SJSA1 (cell line): ENCODE measurements at regions not wholly inside any gene's neighbourhood (a gene's known extent, or its start where the extent isn't known, plus 50 kb on each side); places are given as distances from the start of the nearest gene placed in this dataset.

ENCODE experiments used
- DNase-seq, 2 experiments: peaks; one replicate each; pipeline ENCODE4 v3.0.0-alpha.2; 2015 to 2020; ENCODE audit warnings: low spot score in 2 of 2, low read depth in 1 of 2
- H3K27ac ChIP-seq: fragments of 250-450 bp; sonication (Bioruptor Pico); 2 replicates; pipeline ENCODE4 v1.5.1; 2020; ENCODE audit warnings: mild to moderate bottlenecking, moderate library complexity
- H3K27me3 ChIP-seq: fragments of 250-450 bp; sonication (Bioruptor Pico); replicated peaks from 2 replicates; pipeline ENCODE4 v1.5.1; 2020; ENCODE audit warnings: mild to moderate bottlenecking, moderate library complexity
- H3K36me3 ChIP-seq: fragments of 250-450 bp; sonication (Bioruptor Pico); 2 replicates; pipeline ENCODE4 v1.5.1; 2020; ENCODE audit warnings: mild to moderate bottlenecking
- H3K4me1 ChIP-seq: fragments of 250-450 bp; sonication (Bioruptor Pico); replicated peaks from 2 replicates; pipeline ENCODE4 v1.6.1; 2021; ENCODE audit warnings: mild to moderate bottlenecking
- H3K4me3 ChIP-seq: fragments of 250-450 bp; sonication (Bioruptor Pico); 2 replicates; pipeline ENCODE4 v1.5.1; 2020; ENCODE audit warnings: mild to moderate bottlenecking
- H3K9me3 ChIP-seq: fragments of 250-450 bp; sonication (Bioruptor Pico); replicated peaks from 2 replicates; pipeline ENCODE4 v1.5.1; 2020; ENCODE audit warnings: mild to moderate bottlenecking

GRCh38 chr3:102141928-102142239 lies 292.6 kb downstream of the NFKBIZ start:
- DNase-seq = no peak
- no peaks in the 10 kb centered on the region for H3K27me3 ChIP-seq
- no peaks in the 10 kb centered on the region for H3K36me3 ChIP-seq
- H3K9me3 ChIP-seq = no peaks in the 10 kb centered on the region
- no peak overlapping the region for H3K27ac ChIP-seq
- no peak overlapping the region for H3K4me3 ChIP-seq
- no peaks in the 10 kb centered on the region for H3K4me1 ChIP-seq

GRCh38 chr3:102142379-102143060 lies 292.3 kb upstream of the ZPLD1 start:
- no peak overlapping the region for H3K4me3 ChIP-seq
- DNase-seq = no peak
- H3K27me3 ChIP-seq = no peaks in the 10 kb centered on the region
- no peaks in the 10 kb centered on the region for H3K36me3 ChIP-seq
- H3K9me3 ChIP-seq = no peaks in the 10 kb centered on the region
- no peak overlapping the region for H3K27ac ChIP-seq
- H3K4me1 ChIP-seq = no peaks in the 10 kb centered on the region

GRCh38 chr3:102143536-102143935 lies 291.3 kb upstream of the ZPLD1 start:
- Histone ChIP-seq H3K36me3 (no peaks in the 10 kb centered on the region), H3K4me3 (no peak overlapping the region), H3K4me1 (no peaks in the 10 kb centered on the region), H3K27ac (no peak overlapping the region), H3K27me3 (no peaks in the 10 kb centered on the region), H3K9me3 (no peaks in the 10 kb centered on the region)
- DNase-seq = no peak

GRCh38 chr3:102144063-102144462 lies 290.8 kb upstream of the ZPLD1 start:
- no peak for DNase-seq
- Histone ChIP-seq H3K27ac (no peak overlapping the region), H3K36me3 (no peaks in the 10 kb centered on the region), H3K27me3 (no peaks in the 10 kb centered on the region), H3K9me3 (no peaks in the 10 kb centered on the region), H3K4me3 (no peak overlapping the region), H3K4me1 (no peaks in the 10 kb centered on the region)

- Histone ChIP-seq H3K27ac (no peak overlapping the region), H3K4me1 (no peaks in the 10 kb centered on the region), H3K27me3 (no peaks in the 10 kb centered on the region), H3K4me3 (no peak overlapping the region), H3K36me3 (no peaks in the 10 kb centered on the region), H3K9me3 (no peaks in the 10 kb centered on the region)
- no peak for DNase-seq
These were observed 286.0 kb upstream of the ZPLD1 start for GRCh38 chr3:102148598-102149337.

GRCh38 chr3:102151935-102152334 lies 282.9 kb upstream of the ZPLD1 start:
- Histone ChIP-seq H3K36me3 (no peaks in the 10 kb centered on the region), H3K4me3 (no peak overlapping the region), H3K27ac (no peak overlapping the region), H3K9me3 (no peaks in the 10 kb centered on the region), H3K27me3 (no peaks in the 10 kb centered on the region), H3K4me1 (peaks cover 9% of the 10 kb centered on the region)
- no peak for DNase-seq

GRCh38 chr3:102156426-102156825 lies 278.4 kb upstream of the ZPLD1 start:
- Histone ChIP-seq H3K4me3 (no peak overlapping the region), H3K27me3 (no peaks in the 10 kb centered on the region), H3K4me1 (peaks cover 19% of the 10 kb centered on the region), H3K9me3 (no peaks in the 10 kb centered on the region), H3K27ac (peak overlapping the region; percentile 40), H3K36me3 (no peaks in the 10 kb centered on the region)
- DNase-seq = peak; percentile 49 to 58

- no peak for DNase-seq
- H3K27ac ChIP-seq = no peak overlapping the region
These were observed 276.6 kb upstream of the ZPLD1 start for GRCh38 chr3:102158080-102158740.

GRCh38 chr3:102159810-102160451 lies 274.9 kb upstream of the ZPLD1 start:
- Histone ChIP-seq H3K9me3 (no peaks in the 10 kb centered on the region), H3K4me1 (peaks cover 37% of the 10 kb centered on the region)
- no peak for DNase-seq

More at GRCh38 chr3:102158080-102158740, 276.6 kb upstream of the ZPLD1 start:
- Histone ChIP-seq H3K36me3 (no peaks in the 10 kb centered on the region), H3K9me3 (no peaks in the 10 kb centered on the region), H3K27me3 (no peaks in the 10 kb centered on the region), H3K4me3 (no peak overlapping the region), H3K4me1 (peaks cover 29% of the 10 kb centered on the region)

GRCh38 chr3:102161384-102162006 lies 273.3 kb upstream of the ZPLD1 start:
- Histone ChIP-seq H3K4me1 (peaks cover 40% of the 10 kb centered on the region), H3K36me3 (no peaks in the 10 kb centered on the region), H3K27me3 (no peaks in the 10 kb centered on the region), H3K9me3 (no peaks in the 10 kb centered on the region), H3K4me3 (no peak overlapping the region), H3K27ac (no peak overlapping the region)
- no peak for DNase-seq

More at GRCh38 chr3:102159810-102160451, 274.9 kb upstream of the ZPLD1 start:
- no peaks in the 10 kb centered on the region for H3K27me3 ChIP-seq
- no peak overlapping the region for H3K27ac ChIP-seq
- H3K36me3 ChIP-seq = no peaks in the 10 kb centered on the region
- H3K4me3 ChIP-seq = no peak overlapping the region

GRCh38 chr3:102162251-102162650 lies 272.6 kb upstream of the ZPLD1 start:
- no peak for DNase-seq
- Histone ChIP-seq H3K4me3 (no peak overlapping the region), H3K4me1 (peaks cover 32% of the 10 kb centered on the region), H3K9me3 (no peaks in the 10 kb centered on the region), H3K27ac (no peak overlapping the region), H3K36me3 (no peaks in the 10 kb centered on the region), H3K27me3 (no peaks in the 10 kb centered on the region)

GRCh38 chr3:102163039-102163817 lies 271.6 kb upstream of the ZPLD1 start:
- peak; percentile 74 to 93 for DNase-seq
- no peaks in the 10 kb centered on the region for H3K9me3 ChIP-seq
- peaks cover 29% of the 10 kb centered on the region for H3K4me1 ChIP-seq
- H3K4me3 ChIP-seq = no peak overlapping the region
- no peaks in the 10 kb centered on the region for H3K27me3 ChIP-seq
- peak overlapping the region; percentile 38 for H3K27ac ChIP-seq
- no peaks in the 10 kb centered on the region for H3K36me3 ChIP-seq

GRCh38 chr3:102163818-102164154 lies 271.0 kb upstream of the ZPLD1 start:
- H3K9me3 ChIP-seq = no peaks in the 10 kb centered on the region
- peak overlapping the region; percentile 38 for H3K27ac ChIP-seq
- no peaks in the 10 kb centered on the region for H3K36me3 ChIP-seq
- H3K4me1 ChIP-seq = peaks cover 26% of the 10 kb centered on the region
- H3K27me3 ChIP-seq = no peaks in the 10 kb centered on the region
- no peak for DNase-seq
- H3K4me3 ChIP-seq = no peak overlapping the region
